Vagina (tissue), 2 donors: ENCODE measurements at regions not wholly inside any gene's neighbourhood (a gene's known extent, or its start where the extent isn't known, plus 50 kb on each side); places are given as distances from the start of the nearest gene placed in this dataset.

ENCODE experiments used
- DNase-seq, 2 donors: peaks; one replicate each; pipeline ENCODE4 v3.0.0-alpha.2; 2017; ENCODE audit errors: extremely low spot score in 2 of 2
- H3K27ac ChIP-seq: fragments of 200-600 bp; sonication (generic); one replicate; pipeline ENCODE4 v1.5.1; 2019
- H3K27me3 ChIP-seq: fragments of 200-600 bp; sonication (generic); one replicate; pipeline ENCODE4 v1.5.1; 2019
- H3K36me3 ChIP-seq, 2 donors: fragments of 200-600 bp; sonication (generic); one replicate each; pipeline ENCODE4 v1.5.1; 2017 to 2019
- H3K4me1 ChIP-seq: fragments of 200-600 bp; sonication (generic); one replicate; pipeline ENCODE4 v1.5.1; 2019
- H3K4me3 ChIP-seq, 2 donors: fragments of 200-600 bp; sonication (generic); 1 replicate in 1 of 2; 2 replicates in 1 of 2; pipeline ENCODE4 v1.5.1; 2016 to 2019
- H3K9me3 ChIP-seq: fragments of 200-600 bp; sonication (generic); one replicate; pipeline ENCODE4 v1.5.1; 2019
- CTCF ChIP-seq, 3 experiments: fragments of 450-650 bp in 2 of 3; fragments of 200-600 bp in 1 of 3; sonication (generic) in 1 of 3; IDR thresholded peaks; one replicate each; pipeline ENCODE4 v1.5.1; 2017 to 2019; ENCODE audit warnings: antibody characterized with exemption in 3 of 3, mild to moderate bottlenecking in 2 of 3, moderate library complexity in 2 of 3
- POLR2A ChIP-seq, 2 donors: fragments of 450-650 bp; IDR thresholded peaks; one replicate each; pipeline ENCODE4 v1.6.1; 2017; ENCODE audit warnings: antibody characterized with exemption in 2 of 2, mild to moderate bottlenecking in 2 of 2, moderate library complexity in 2 of 2
- POLR2AphosphoS5 ChIP-seq, 2 donors: sonication (generic); formaldehyde crosslinking; IDR thresholded peaks; one replicate each; pipeline ENCODE4 v1.9.0; 2017; ENCODE audit warnings: antibody characterized with exemption in 2 of 2, mild to moderate bottlenecking in 2 of 2, low read depth in 1 of 2; ENCODE audit not compliant: insufficient read depth in 1 of 2
- intact Hi-C: fragments of 100-400 bp; cut with DNase I; formaldehyde crosslinking; loops from one replicate; pipeline ENCODE4 v1.15.1; 2023

DNA sequence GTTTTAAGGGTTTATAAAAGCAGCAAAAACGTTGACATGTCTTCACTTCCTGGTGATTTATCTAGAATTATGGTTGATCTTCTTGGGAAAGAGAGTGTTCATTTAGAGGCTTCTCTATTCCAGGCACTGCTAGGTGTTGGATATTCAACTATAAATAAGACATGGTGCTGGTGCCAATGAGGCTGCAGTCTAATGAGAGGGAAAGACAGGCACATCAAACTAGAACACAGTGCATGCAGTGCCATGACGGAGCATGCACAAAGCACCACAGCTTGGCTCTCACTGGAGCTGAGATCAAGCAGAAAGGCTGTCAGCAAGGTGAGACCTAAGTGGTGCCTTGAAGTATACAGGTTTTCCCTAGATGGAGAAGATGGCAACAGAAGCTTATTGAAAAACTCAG, 126.5 kb downstream of the RMI1 start:
- Histone ChIP-seq H3K4me3 (no peak overlapping the region), H3K36me3 (no peaks in the 10 kb centered on the region), H3K9me3 (no peaks in the 10 kb centered on the region), H3K27ac (no peak overlapping the region), H3K27me3 (peaks cover 1% of the 10 kb centered on the region), H3K4me1 (no peaks in the 10 kb centered on the region)
- TF ChIP-seq POLR2A (IDR thresholded peaks at IDR 0.05) = no peak
- TF ChIP-seq POLR2AphosphoS5 (IDR thresholded peaks at IDR 0.05; ENCODE audit: insufficient read depth in 1 of 2, low read depth in 1 of 2) = no peak
- TF ChIP-seq CTCF (IDR thresholded peaks at IDR 0.05) = no peak
- no peak for DNase-seq
- intact Hi-C loops = no loop called here

DNA sequence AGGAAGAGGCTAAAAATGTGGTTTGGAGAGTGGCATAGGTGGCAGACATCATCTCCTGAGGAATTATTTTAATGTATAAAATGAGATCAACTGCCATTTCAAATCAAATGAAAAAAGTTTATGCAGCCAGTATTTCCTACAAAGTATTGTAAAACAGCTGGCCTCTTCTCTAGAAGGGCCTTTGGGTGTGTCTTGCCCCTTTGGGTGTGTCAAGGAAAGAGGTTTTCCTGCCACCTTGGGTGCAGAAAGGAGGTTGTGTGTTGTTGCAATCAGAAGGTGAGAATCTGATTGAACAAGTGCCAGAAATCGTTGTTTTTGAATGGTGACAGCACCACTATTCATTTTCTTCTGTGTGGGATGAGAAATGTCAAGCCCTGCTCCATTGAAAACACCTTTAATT, 127.4 kb downstream of the RMI1 start:
- H3K4me3 ChIP-seq = no peak overlapping the region
- H3K27ac ChIP-seq = no peak overlapping the region
- no peak for DNase-seq
- no peaks in the 10 kb centered on the region for H3K4me1 ChIP-seq
- H3K27me3 ChIP-seq = no peaks in the 10 kb centered on the region
- TF ChIP-seq CTCF (IDR thresholded peaks at IDR 0.05) (no peak), POLR2AphosphoS5 (IDR thresholded peaks at IDR 0.05; ENCODE audit: insufficient read depth in 1 of 2, low read depth in 1 of 2) (no peak), POLR2A (IDR thresholded peaks at IDR 0.05) (no peak)
- no peaks in the 10 kb centered on the region for H3K9me3 ChIP-seq
- no peaks in the 10 kb centered on the region for H3K36me3 ChIP-seq
- intact Hi-C loops = no loop called here

- Histone ChIP-seq H3K27ac (no peak overlapping the region), H3K4me1 (no peaks in the 10 kb centered on the region), H3K4me3 (no peak overlapping the region), H3K9me3 (no peaks in the 10 kb centered on the region), H3K27me3 (no peaks in the 10 kb centered on the region), H3K36me3 (no peaks in the 10 kb centered on the region)
- no peak for DNase-seq
- intact Hi-C loops = no loop called here
- no peak for TF ChIP-seq POLR2AphosphoS5 (IDR thresholded peaks at IDR 0.05; ENCODE audit: insufficient read depth in 1 of 2, low read depth in 1 of 2)
- TF ChIP-seq CTCF (IDR thresholded peaks at IDR 0.05) = no peak
- no peak for TF ChIP-seq POLR2A (IDR thresholded peaks at IDR 0.05)
These were observed 131.1 kb downstream of the RMI1 start for GRCh38 chr9:84111726-84112125.

- Histone ChIP-seq H3K4me3 (no peak overlapping the region), H3K27me3 (no peaks in the 10 kb centered on the region), H3K9me3 (no peaks in the 10 kb centered on the region), H3K27ac (no peak overlapping the region), H3K4me1 (no peaks in the 10 kb centered on the region), H3K36me3 (no peaks in the 10 kb centered on the region)
- intact Hi-C loops = no loop called here
- DNase-seq = no peak
- no peak for TF ChIP-seq POLR2A (IDR thresholded peaks at IDR 0.05)
- no peak for TF ChIP-seq POLR2AphosphoS5 (IDR thresholded peaks at IDR 0.05; ENCODE audit: insufficient read depth in 1 of 2, low read depth in 1 of 2)
- TF ChIP-seq CTCF (IDR thresholded peaks at IDR 0.05) = no peak
These were observed 141.5 kb downstream of the RMI1 start for GRCh38 chr9:84121991-84122523.

DNA sequence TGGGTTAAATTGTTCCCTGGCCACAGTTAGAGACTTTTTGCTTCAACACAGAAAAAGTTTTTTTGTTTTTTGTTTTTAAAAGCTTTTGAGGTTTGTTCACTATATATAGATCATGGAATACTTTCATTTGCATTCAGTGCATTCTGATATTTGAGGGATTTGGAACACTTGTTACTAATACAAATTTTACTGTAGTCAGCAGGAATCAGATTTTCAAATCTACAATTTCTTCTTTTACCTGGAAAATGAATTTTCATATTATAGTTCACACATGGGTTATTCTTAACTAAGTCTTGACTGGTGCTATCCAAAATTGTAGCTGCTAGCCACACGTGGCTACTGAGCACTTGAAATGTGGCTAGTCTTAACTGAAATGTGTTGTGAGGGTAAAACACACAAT, 142.0 kb downstream of the RMI1 start:
- Histone ChIP-seq H3K4me1 (no peaks in the 10 kb centered on the region), H3K9me3 (no peaks in the 10 kb centered on the region), H3K27ac (no peak overlapping the region), H3K4me3 (no peak overlapping the region), H3K36me3 (no peaks in the 10 kb centered on the region), H3K27me3 (no peaks in the 10 kb centered on the region)
- no peak for DNase-seq
- intact Hi-C loops = no loop called here
- TF ChIP-seq POLR2A (IDR thresholded peaks at IDR 0.05) (no peak), POLR2AphosphoS5 (IDR thresholded peaks at IDR 0.05; ENCODE audit: insufficient read depth in 1 of 2, low read depth in 1 of 2) (no peak), CTCF (IDR thresholded peaks at IDR 0.05) (no peak)
